DOHH2 (cell line): ENCODE measurements at regions not wholly inside any gene's neighbourhood (a gene's known extent, or its start where the extent isn't known, plus 50 kb on each side); places are given as distances from the start of the nearest gene placed in this dataset.

Experiments used
- H3F3A ChIP-seq: fragments of 200-600 bp; sonication (generic), shearing (Covaris generic); 2 replicates; pipeline ENCODE4 v1.6.0; 2016; ENCODE audit warnings: antibody characterized with exemption, mild to moderate bottlenecking; ENCODE audit not compliant: control insufficient read depth, insufficient read depth
- H3K27ac ChIP-seq: fragments of 200-600 bp; sonication (generic); 2 replicates; pipeline ENCODE4 v1.5.1; 2014; ENCODE audit warnings: low read depth, mild to moderate bottlenecking, low read length, moderate library complexity
- H3K27me3 ChIP-seq: fragments of 200-600 bp; sonication (generic); 2 replicates; pipeline ENCODE4 v1.6.1; 2014; ENCODE audit warnings: mild to moderate bottlenecking, low read length, mixed read lengths; ENCODE audit not compliant: control insufficient read depth
- H3K36me3 ChIP-seq: fragments of 200-600 bp; sonication (generic); 2 replicates; pipeline ENCODE4 v1.6.1; 2014; ENCODE audit warnings: mild to moderate bottlenecking, low read length, moderate library complexity, mixed read lengths; ENCODE audit not compliant: control insufficient read depth
- H3K4me1 ChIP-seq: fragments of 200-600 bp; sonication (generic); 2 replicates; pipeline ENCODE4 v1.6.1; 2014; ENCODE audit warnings: mild to moderate bottlenecking, low read length, mixed read lengths; ENCODE audit not compliant: control insufficient read depth
- H3K4me2 ChIP-seq: fragments of 200-600 bp; sonication (generic); 2 replicates; pipeline ENCODE4 v1.6.0; 2014; ENCODE audit warnings: mild to moderate bottlenecking, low read length, moderate library complexity
- H3K4me3 ChIP-seq: fragments of 200-600 bp; sonication (generic); 2 replicates; pipeline ENCODE4 v1.5.1; 2014; ENCODE audit warnings: mild to moderate bottlenecking, low read length, mixed read lengths
- H3K79me2 ChIP-seq: fragments of 200-600 bp; sonication (generic); 2 replicates; pipeline ENCODE4 v1.6.1; 2014; ENCODE audit warnings: mild to moderate bottlenecking, low read length, mixed read lengths; ENCODE audit not compliant: control insufficient read depth
- H3K9me2 ChIP-seq: fragments of 200-600 bp; sonication (generic); replicated peaks from 2 replicates; pipeline ENCODE4 v1.6.1; 2014; ENCODE audit warnings: mild to moderate bottlenecking, low read length, mixed read lengths; ENCODE audit not compliant: control insufficient read depth
- H3K9me3 ChIP-seq: fragments of 200-600 bp; sonication (generic); 2 replicates; pipeline ENCODE4 v1.6.1; 2014; ENCODE audit warnings: antibody characterized with exemption, low read length, mixed read lengths; ENCODE audit not compliant: control insufficient read depth, insufficient read depth
- H4K20me1 ChIP-seq: fragments of 200-600 bp; sonication (generic); 2 replicates; pipeline ENCODE4 v1.6.0; 2014; ENCODE audit warnings: low read depth, mild to moderate bottlenecking, antibody characterized with exemption, low read length, moderate library complexity; ENCODE audit not compliant: control insufficient read depth, insufficient read depth
- EZH2phosphoT487 ChIP-seq: fragments of 200-600 bp; sonication (generic); IDR thresholded peaks from 2 replicates; pipeline ENCODE4 v1.6.1; 2017; ENCODE audit warnings: borderline replicate concordance, mild to moderate bottlenecking, antibody characterized with exemption, low read length, moderate library complexity, mixed read lengths
- TF ChIP-seq, protein P1 (sequence below): fragments of 200-600 bp; sonication (generic); IDR thresholded peaks from one replicate; pipeline ENCODE4 v1.5.1; 2014; ENCODE audit warnings: antibody characterized with exemption, mild to moderate bottlenecking, low read depth, low read length; ENCODE audit not compliant: poor library complexity, severe bottlenecking

DNA sequence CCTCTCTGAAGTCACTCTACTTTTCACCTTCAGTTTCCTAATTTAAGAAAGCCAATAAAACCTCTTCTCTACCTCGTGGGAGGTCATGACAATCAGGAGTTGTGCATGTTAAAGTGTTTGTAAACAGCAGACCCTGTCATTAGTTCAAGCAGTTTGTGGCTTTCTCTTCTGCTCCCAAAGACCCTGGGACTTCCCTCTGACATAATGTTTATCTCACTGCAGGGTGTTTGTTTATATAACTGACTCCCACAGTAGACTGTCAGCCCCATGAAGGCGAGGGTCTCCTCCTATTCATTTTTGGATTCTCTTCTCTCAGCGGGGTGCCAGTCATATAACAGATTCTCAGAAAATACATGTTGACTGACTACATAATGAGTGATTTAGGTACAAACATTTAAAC is 360.0 kb upstream of the ZNF462 start:
- Histone ChIP-seq H3K36me3 (no peaks in the 10 kb centered on the region), H3K79me2 (no peaks in the 10 kb centered on the region), H3K4me2 (no peak overlapping the region), H3K27me3 (no peaks in the 10 kb centered on the region), H3K4me1 (no peaks in the 10 kb centered on the region), H4K20me1 (no peaks in the 10 kb centered on the region), H3K9me3 (no peaks in the 10 kb centered on the region), H3F3A (no peaks in the 10 kb centered on the region), H3K4me3 (no peak overlapping the region), H3K27ac (no peak overlapping the region), H3K9me2 (no peaks in the 10 kb centered on the region)
- TF ChIP-seq, protein P1, sequence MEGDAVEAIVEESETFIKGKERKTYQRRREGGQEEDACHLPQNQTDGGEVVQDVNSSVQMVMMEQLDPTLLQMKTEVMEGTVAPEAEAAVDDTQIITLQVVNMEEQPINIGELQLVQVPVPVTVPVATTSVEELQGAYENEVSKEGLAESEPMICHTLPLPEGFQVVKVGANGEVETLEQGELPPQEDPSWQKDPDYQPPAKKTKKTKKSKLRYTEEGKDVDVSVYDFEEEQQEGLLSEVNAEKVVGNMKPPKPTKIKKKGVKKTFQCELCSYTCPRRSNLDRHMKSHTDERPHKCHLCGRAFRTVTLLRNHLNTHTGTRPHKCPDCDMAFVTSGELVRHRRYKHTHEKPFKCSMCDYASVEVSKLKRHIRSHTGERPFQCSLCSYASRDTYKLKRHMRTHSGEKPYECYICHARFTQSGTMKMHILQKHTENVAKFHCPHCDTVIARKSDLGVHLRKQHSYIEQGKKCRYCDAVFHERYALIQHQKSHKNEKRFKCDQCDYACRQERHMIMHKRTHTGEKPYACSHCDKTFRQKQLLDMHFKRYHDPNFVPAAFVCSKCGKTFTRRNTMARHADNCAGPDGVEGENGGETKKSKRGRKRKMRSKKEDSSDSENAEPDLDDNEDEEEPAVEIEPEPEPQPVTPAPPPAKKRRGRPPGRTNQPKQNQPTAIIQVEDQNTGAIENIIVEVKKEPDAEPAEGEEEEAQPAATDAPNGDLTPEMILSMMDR: no peak
- TF ChIP-seq EZH2phosphoT487: no peak

DNA sequence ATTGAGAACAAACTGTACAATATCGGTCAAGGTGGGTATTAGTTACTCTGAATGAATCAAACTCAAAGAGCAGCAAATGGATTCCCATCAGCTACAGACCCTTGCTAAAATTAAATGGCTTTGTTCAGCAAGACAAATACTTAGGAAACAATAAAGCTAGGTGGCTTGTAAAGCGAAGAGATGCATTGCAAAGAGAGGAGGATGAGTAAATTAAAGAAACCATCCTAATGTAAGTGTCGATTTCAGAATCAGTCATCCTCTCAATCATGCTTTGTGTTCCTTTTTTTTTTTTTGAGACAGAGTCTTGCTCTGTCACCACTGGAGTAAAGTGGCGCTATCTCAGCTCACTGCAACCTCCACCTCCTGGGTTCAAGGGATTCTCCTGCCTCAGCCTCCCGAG is 359.2 kb upstream of the ZNF462 start:
- no peaks in the 10 kb centered on the region for H3K79me2 ChIP-seq
- H3F3A ChIP-seq: no peaks in the 10 kb centered on the region
- H3K4me2 ChIP-seq: no peak overlapping the region
- H3K36me3 ChIP-seq: no peaks in the 10 kb centered on the region
- no peaks in the 10 kb centered on the region for H3K9me3 ChIP-seq
- TF ChIP-seq EZH2phosphoT487: no peak
- TF ChIP-seq, protein P1: no peak
- H3K27ac ChIP-seq: no peak overlapping the region
- H3K27me3 ChIP-seq: no peaks in the 10 kb centered on the region
- H3K4me3 ChIP-seq: no peak overlapping the region
- H4K20me1 ChIP-seq: no peaks in the 10 kb centered on the region
- H3K4me1 ChIP-seq: no peaks in the 10 kb centered on the region
- H3K9me2 ChIP-seq: no peaks in the 10 kb centered on the region

DNA sequence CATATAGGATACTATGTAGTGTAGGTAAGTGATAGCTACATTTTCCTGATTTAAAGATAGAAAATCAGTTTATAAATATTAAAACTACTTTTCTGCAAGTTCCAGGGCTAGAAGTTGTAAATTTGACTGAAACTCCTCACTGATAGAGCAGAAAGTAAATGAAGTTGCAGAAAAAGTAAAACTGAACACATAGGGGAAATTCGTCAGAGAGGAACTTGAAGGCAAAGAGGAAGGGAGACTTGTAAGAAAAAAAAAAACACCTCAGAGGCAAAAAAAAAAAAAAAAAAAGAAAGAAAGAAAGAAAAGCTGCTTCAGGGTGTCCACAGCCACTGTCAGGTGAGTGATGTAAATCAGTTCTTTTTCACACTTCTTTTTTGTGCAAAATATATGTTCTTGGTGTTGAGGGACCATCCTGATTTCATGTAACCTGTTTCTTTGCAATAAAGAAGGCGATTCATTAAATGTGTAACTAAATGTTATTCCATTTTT is 336.2 kb upstream of the ZNF462 start:
- H4K20me1 ChIP-seq: no peaks in the 10 kb centered on the region
- no peak overlapping the region for H3K4me2 ChIP-seq
- no peaks in the 10 kb centered on the region for H3F3A ChIP-seq
- no peak for TF ChIP-seq EZH2phosphoT487
- TF ChIP-seq, protein P1: no peak
- no peaks in the 10 kb centered on the region for H3K36me3 ChIP-seq
- H3K4me3 ChIP-seq: no peak overlapping the region
- H3K9me3 ChIP-seq: no peaks in the 10 kb centered on the region; the same call in 1 of the 2 replicates
- no peaks in the 10 kb centered on the region for H3K4me1 ChIP-seq
- no peaks in the 10 kb centered on the region for H3K9me2 ChIP-seq
- no peak overlapping the region for H3K27ac ChIP-seq
- no peaks in the 10 kb centered on the region for H3K79me2 ChIP-seq
- no peaks in the 10 kb centered on the region for H3K27me3 ChIP-seq

DNA sequence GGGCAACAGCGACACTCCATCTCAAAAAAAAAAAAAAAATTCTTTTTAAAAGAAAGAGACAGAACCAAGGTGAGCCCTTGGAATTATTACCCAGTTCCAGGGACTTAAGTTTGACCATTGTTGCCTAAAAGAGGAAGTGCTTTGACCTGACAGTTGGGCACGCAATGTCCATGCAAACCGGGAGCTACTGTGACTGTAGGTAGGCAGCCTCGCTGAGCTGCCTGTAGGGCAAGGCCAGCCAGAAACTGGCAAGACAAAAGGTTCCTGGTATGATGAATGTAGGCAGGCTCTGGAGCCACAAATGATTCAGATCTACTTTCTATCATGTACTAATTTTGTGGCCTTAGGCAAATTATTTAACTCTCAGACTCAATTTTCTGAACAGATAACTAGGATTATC is 334.8 kb upstream of the ZNF462 start:
- Histone ChIP-seq H3K27ac (no peak overlapping the region), H4K20me1 (no peaks in the 10 kb centered on the region), H3K79me2 (no peaks in the 10 kb centered on the region), H3K9me2 (no peaks in the 10 kb centered on the region), H3K4me2 (no peak overlapping the region), H3K4me1 (no peaks in the 10 kb centered on the region), H3K36me3 (no peaks in the 10 kb centered on the region), H3K4me3 (no peak overlapping the region), H3K27me3 (no peaks in the 10 kb centered on the region), H3F3A (no peaks in the 10 kb centered on the region), H3K9me3 (no peaks in the 10 kb centered on the region; the same call in 1 of the 2 replicates)
- TF ChIP-seq EZH2phosphoT487: no peak
- TF ChIP-seq, protein P1: no peak
